ENCODE measurements at regions not wholly inside any gene's neighbourhood (a gene's known extent, or its start where the extent isn't known, plus 50 kb on each side); places are given as distances from the start of the nearest gene placed in this dataset.

- TF ChIP-seq, protein P1, sequence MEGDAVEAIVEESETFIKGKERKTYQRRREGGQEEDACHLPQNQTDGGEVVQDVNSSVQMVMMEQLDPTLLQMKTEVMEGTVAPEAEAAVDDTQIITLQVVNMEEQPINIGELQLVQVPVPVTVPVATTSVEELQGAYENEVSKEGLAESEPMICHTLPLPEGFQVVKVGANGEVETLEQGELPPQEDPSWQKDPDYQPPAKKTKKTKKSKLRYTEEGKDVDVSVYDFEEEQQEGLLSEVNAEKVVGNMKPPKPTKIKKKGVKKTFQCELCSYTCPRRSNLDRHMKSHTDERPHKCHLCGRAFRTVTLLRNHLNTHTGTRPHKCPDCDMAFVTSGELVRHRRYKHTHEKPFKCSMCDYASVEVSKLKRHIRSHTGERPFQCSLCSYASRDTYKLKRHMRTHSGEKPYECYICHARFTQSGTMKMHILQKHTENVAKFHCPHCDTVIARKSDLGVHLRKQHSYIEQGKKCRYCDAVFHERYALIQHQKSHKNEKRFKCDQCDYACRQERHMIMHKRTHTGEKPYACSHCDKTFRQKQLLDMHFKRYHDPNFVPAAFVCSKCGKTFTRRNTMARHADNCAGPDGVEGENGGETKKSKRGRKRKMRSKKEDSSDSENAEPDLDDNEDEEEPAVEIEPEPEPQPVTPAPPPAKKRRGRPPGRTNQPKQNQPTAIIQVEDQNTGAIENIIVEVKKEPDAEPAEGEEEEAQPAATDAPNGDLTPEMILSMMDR (IDR thresholded peaks at IDR 0.05): no peak
- TF ChIP-seq POLR2A (IDR thresholded peaks at IDR 0.05): no peak
Measured at GRCh38 chr4:60817609-60818008, 382.5 kb upstream of the ADGRL3 start.

Data from lower leg skin (tissue), 3 donors.